SU-DHL-6 (cell line): ENCODE measurements at regions not wholly inside any gene's neighbourhood (a gene's known extent, or its start where the extent isn't known, plus 50 kb on each side); places are given as distances from the start of the nearest gene placed in this dataset.

ENCODE experiments used
- CTCF ChIP-seq: fragments of 200-600 bp; sonication (generic); IDR thresholded peaks from one replicate; pipeline ENCODE4 v1.5.1; 2017; ENCODE audit warnings: antibody characterized with exemption, mild to moderate bottlenecking, low read length, moderate library complexity; ENCODE audit not compliant: insufficient read depth, poor library complexity, severe bottlenecking
- EZH2phosphoT487 ChIP-seq: fragments of 200-600 bp; sonication (generic), shearing (Covaris generic); conservative IDR thresholded peaks from 2 replicates; pipeline ENCODE4 v1.6.1; 2018; ENCODE audit warnings: mild to moderate bottlenecking, antibody characterized with exemption, low read length, moderate library complexity, mixed read lengths

- TF ChIP-seq CTCF (no peak), EZH2phosphoT487 (no peak)
Measured at GRCh38 chr4:81984746-81985145, 389.0 kb downstream of the HNRNPD start.
